GM20000 (cell line): ENCODE measurements at regions not wholly inside any gene's neighbourhood (a gene's known extent, or its start where the extent isn't known, plus 50 kb on each side); places are given as distances from the start of the nearest gene placed in this dataset.
A peak's percentile ranks its signal among the peaks of the same experiment; 100 is the strongest.

Experiments
- DNase-seq: peaks from one replicate; pipeline ENCODE4 v3.0.0; 2012; ENCODE audit warnings: low spot score
- TF ChIP-seq, protein P1 (sequence below): IDR thresholded peaks from 2 replicates; pipeline ENCODE4 v1.5.1; 2012; ENCODE audit warnings: mild to moderate bottlenecking, control low read depth; ENCODE audit errors: extremely low read depth, missing control alignments

DNA sequence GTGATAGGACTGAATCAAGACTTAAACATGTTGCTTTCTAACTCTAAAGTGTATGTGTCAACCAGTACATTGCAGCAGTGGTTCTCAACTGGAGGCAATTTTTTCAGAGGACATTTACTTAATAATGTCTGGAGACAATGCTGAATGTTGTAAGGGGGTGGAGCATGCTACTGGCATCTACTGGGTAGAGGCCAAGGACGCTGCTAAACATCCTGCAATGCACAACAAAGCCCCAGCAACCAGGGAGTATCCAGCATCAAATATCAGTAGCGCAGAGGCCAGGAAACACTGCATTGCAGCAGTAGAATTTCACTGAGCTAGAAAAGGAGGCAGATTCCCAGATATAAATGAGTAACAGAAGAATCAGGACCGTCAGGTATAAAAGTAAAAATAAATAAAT, 79.8 kb upstream of the GRM7 start:
- TF ChIP-seq, protein P1, sequence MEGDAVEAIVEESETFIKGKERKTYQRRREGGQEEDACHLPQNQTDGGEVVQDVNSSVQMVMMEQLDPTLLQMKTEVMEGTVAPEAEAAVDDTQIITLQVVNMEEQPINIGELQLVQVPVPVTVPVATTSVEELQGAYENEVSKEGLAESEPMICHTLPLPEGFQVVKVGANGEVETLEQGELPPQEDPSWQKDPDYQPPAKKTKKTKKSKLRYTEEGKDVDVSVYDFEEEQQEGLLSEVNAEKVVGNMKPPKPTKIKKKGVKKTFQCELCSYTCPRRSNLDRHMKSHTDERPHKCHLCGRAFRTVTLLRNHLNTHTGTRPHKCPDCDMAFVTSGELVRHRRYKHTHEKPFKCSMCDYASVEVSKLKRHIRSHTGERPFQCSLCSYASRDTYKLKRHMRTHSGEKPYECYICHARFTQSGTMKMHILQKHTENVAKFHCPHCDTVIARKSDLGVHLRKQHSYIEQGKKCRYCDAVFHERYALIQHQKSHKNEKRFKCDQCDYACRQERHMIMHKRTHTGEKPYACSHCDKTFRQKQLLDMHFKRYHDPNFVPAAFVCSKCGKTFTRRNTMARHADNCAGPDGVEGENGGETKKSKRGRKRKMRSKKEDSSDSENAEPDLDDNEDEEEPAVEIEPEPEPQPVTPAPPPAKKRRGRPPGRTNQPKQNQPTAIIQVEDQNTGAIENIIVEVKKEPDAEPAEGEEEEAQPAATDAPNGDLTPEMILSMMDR = no peak
- no peak for DNase-seq

DNA sequence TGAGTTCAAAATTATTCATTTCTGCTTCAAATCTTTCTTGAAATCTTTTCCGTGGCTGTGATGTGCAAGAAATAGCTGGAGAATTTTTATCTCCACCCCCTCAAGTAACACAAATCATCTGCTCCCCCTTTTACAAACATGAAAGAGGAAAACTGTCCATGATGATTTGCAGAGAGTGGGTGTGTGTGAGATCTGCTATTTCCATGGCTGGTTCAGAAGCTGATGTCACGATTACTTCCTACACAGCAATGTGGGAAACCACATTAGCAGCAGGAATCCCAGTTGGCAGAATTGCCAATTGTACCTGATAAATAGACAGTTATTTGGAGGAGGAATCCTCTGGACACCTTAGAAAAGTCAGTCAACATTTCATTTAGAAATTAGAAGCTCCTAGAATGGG, 75.2 kb upstream of the GRM7 start:
- TF ChIP-seq, protein P1 = no peak

DNA sequence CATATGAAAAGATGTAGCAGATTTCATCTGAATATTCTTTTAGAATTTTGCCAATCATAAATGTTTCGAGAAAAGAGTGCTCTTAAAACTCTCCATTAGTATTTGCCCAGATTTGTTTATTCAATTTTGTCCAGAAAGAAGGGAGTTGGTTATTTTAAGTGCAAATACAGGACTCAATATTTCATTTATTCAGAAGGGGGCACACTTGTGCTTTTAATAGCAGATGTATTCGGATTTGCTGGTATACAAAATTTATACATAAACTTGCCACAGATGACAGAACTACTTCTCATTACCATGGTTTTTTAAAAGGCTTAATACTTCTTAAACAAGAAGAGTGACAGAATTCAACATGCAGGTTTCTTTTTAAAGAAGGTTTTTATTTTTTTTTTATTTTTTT, 69.8 kb upstream of the GRM7 start:
- no peak for DNase-seq
- TF ChIP-seq, protein P1 = no peak

More for the DNA sequence above, 75.2 kb upstream of the GRM7 start:
- no peak for DNase-seq

DNA sequence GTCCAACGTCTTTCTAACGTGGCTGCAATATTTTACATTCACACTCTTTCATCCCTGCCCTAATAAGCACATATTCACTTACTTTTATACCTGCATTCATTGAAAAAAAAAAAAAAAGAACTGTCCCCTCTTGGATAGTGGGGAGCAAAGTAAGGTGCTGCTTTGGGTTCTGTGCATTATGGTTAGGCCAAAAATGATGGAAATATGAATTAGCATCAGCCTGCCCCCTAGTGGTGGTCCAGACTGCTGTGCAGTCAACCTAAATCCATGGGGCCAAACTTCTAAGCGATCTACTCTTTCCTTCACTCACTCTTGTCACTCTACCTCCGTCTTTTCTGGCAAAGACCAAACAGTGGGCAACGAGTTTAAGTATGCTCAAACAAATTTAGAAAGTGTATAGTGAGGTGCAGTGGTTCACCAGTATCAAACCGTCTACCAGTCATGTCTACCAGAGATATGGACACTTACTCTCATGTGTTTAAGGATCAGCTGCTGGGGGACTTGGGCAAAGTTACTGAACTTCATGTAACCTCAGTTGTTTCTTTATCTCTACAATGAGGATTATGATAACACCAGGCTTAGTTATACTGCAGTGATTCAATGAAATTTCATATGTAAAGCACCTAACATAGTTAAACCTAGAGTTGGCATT, 61.5 kb upstream of the GRM7 start:
- DNase-seq = peak; percentile 27

DNA sequence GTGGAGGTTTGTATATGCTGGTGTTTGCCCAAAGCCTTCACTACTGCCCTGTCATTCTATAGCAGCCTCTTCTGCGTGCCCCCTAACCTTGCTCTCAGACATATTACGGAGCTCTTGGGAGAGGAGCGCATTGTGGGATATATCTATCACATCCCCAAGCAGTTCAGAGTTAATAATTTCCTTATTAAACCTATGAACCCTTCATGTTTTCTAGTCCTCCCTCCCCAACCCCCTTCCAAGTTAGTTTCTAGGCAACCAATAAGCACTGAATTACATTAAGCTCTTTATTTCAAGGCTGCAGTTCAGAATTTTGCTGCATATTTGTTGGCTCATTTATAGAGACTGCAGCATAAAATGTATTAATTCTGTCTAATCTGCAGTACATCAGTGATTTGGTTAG, 57.3 kb upstream of the GRM7 start:
- TF ChIP-seq, protein P1 = no peak
- no peak for DNase-seq

More for the DNA sequence above, 61.5 kb upstream of the GRM7 start:
- TF ChIP-seq, protein P1 = peak; percentile 79

DNA sequence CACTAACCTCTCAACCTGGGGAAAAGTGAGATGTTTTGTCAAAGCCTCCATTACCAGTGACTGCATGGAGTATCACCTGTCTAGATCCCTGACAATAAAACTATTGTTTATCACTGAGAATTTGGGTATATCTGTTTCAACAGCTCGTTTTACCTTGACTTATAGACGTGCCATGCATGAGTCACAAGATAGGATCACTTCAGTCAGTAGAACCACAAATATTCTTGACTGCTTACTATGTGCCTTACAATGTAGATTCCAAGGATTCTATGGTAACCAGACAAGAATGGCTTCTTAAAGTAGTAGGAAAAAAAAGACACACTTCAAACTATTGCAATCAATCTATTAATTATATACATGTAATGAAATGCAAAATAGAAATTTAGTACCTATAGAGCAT, 55.7 kb upstream of the GRM7 start:
- TF ChIP-seq, protein P1 = no peak
- no peak for DNase-seq

DNA sequence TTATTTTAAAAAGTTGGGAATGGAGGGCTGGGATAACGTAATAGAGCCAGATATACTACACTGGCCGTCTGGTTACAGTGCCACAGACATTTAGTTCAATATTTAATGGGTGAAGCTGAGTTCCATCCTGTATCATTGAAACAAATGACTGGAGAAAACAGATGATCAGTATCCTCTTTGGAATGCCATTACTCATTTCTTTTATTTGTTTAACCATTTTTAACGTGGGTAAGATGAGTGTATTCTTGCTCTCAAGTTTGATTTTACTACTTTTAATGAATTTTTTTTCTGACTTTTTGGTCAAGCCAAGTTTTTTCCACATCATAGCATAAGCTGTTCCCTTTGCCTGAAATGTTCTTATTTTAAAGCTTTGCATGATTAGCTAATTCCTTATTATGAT, 53.9 kb upstream of the GRM7 start:
- DNase-seq = no peak
- TF ChIP-seq, protein P1 = no peak
